HCT116 (cell line): ENCODE measurements at regions not wholly inside any gene's neighbourhood (a gene's known extent, or its start where the extent isn't known, plus 50 kb on each side); places are given as distances from the start of the nearest gene placed in this dataset.
"Not testable (repeated sequence)": the region's sequence is repeated elsewhere in the genome, so short reads cannot be mapped to it uniquely, and the experiment has no call there.

Source experiments
- CTCF ChIP-seq, 3 experiments: fragments of 200-600 bp in 1 of 3; sonication (generic) in 1 of 3; IDR thresholded peaks in 2 of 3; conservative IDR thresholded peaks in 1 of 3; 2 replicates each; pipeline ENCODE4 v1.5.1; 2012 to 2017; ENCODE audit warnings: low read depth in 2 of 3, low read length in 2 of 3, antibody characterized with exemption in 1 of 3, borderline replicate concordance in 1 of 3, control low read depth in 1 of 3, mild to moderate bottlenecking in 1 of 3, mixed read lengths in 1 of 3, mixed run types in 1 of 3, moderate library complexity in 1 of 3; ENCODE audit not compliant: insufficient read depth in 1 of 3
- EGR1 ChIP-seq: IDR thresholded peaks from 2 replicates; pipeline ENCODE4 v1.6.1; 2012; ENCODE audit warnings: low read depth
- EZH2phosphoT487 ChIP-seq: fragments of 200-600 bp; IDR thresholded peaks from 2 replicates; pipeline ENCODE4 v1.6.1; 2018; ENCODE audit warnings: antibody characterized with exemption, borderline replicate concordance
- POLR2A ChIP-seq: IDR thresholded peaks from 2 replicates; pipeline ENCODE4 v1.7.0; 2011; ENCODE audit warnings: borderline replicate concordance; ENCODE audit not compliant: insufficient read depth, insufficient read length; ENCODE audit errors: extremely low read depth
- SIN3A ChIP-seq: IDR thresholded peaks from 2 replicates; pipeline ENCODE4 v1.6.1; 2012; ENCODE audit warnings: low read depth
- YY1 ChIP-seq: IDR thresholded peaks from 2 replicates; pipeline ENCODE4 v1.6.1; 2011; ENCODE audit warnings: low read length, low read depth, moderate library complexity, mild to moderate bottlenecking; ENCODE audit not compliant: insufficient replicate concordance; ENCODE audit errors: extremely low read depth
- ZBTB33 ChIP-seq: IDR thresholded peaks from 2 replicates; pipeline ENCODE4 v1.6.1; 2011; ENCODE audit warnings: mild to moderate bottlenecking, low read length, moderate library complexity; ENCODE audit not compliant: insufficient replicate concordance; ENCODE audit errors: extremely low read depth
- ZNF274 ChIP-seq: fragments of 200-500 bp; sonication (Bioruptor generic); IDR thresholded peaks from 2 replicates; pipeline ENCODE4 v1.6.1; 2014; ENCODE audit warnings: mild to moderate bottlenecking, low read depth, low read length, inconsistent platforms

- TF ChIP-seq CTCF (IDR thresholded peaks at IDR 0.05 in 2 of 3, conservative IDR thresholded peaks at IDR 0.05 in 1 of 3; ENCODE audit: borderline replicate concordance in 1 of 3, insufficient read depth in 1 of 3, low read depth in 2 of 3, low read length in 2 of 3); POLR2A; SIN3A; EGR1; ZBTB33; ZNF274; YY1; EZH2phosphoT487: not testable (repeated sequence)
Observed at GRCh38 chr16:29597030-29597429, 66.0 kb upstream of the SPN start.
